ENCODE measurements at regions not wholly inside any gene's neighbourhood (a gene's known extent, or its start where the extent isn't known, plus 50 kb on each side); places are given as distances from the start of the nearest gene placed in this dataset.

GRCh38 chr7:85475476-85475875 lies 288.6 kb upstream of the SEMA3D start:
- no peak for DNase-seq

- no peak for DNase-seq
Observed at GRCh38 chr7:85475071-85475470, 288.2 kb upstream of the SEMA3D start.

- no peak for DNase-seq
Observed at GRCh38 chr7:85474234-85474633, 287.4 kb upstream of the SEMA3D start.

GRCh38 chr7:85471740-85472139 lies 284.9 kb upstream of the SEMA3D start:
- DNase-seq, result no peak

- no peak for DNase-seq
Observed at GRCh38 chr7:85471307-85471706, 284.5 kb upstream of the SEMA3D start.

GRCh38 chr7:85469446-85470010 lies 282.7 kb upstream of the SEMA3D start:
- DNase-seq, result no peak

- DNase-seq, result no peak
Observed at GRCh38 chr7:85464042-85464651, 277.3 kb upstream of the SEMA3D start.

GRCh38 chr7:85462671-85463070 lies 275.8 kb upstream of the SEMA3D start:
- no peak for DNase-seq

GRCh38 chr7:85457911-85458310 lies 271.1 kb upstream of the SEMA3D start:
- DNase-seq, result no peak

GRCh38 chr7:85456254-85456653 lies 269.4 kb upstream of the SEMA3D start:
- no peak for DNase-seq

- no peak for DNase-seq
Observed at GRCh38 chr7:85454904-85455303, 268.0 kb upstream of the SEMA3D start.

GRCh38 chr7:85452674-85453073 lies 265.8 kb upstream of the SEMA3D start:
- DNase-seq, result no peak

- DNase-seq, result no peak
Observed at GRCh38 chr7:85449478-85449877, 262.6 kb upstream of the SEMA3D start.

- DNase-seq, result no peak
Observed at GRCh38 chr7:85447004-85447403, 260.1 kb upstream of the SEMA3D start.

GRCh38 chr7:85426487-85426960 lies 239.7 kb upstream of the SEMA3D start:
- no peak for DNase-seq

GRCh38 chr7:85424298-85424697 lies 237.4 kb upstream of the SEMA3D start:
- no peak for DNase-seq

- DNase-seq, result no peak
Observed at GRCh38 chr7:85423209-85423895, 236.5 kb upstream of the SEMA3D start.

- no peak for DNase-seq
Observed at GRCh38 chr7:85415743-85416142, 228.9 kb upstream of the SEMA3D start.

GRCh38 chr7:85413718-85414117 lies 226.9 kb upstream of the SEMA3D start:
- DNase-seq, result no peak

- DNase-seq, result no peak
Observed at GRCh38 chr7:85412912-85413311, 226.1 kb upstream of the SEMA3D start.

GRCh38 chr7:85407391-85407790 lies 220.5 kb upstream of the SEMA3D start:
- no peak for DNase-seq

GRCh38 chr7:85405016-85405902 lies 218.4 kb upstream of the SEMA3D start:
- no peak for DNase-seq

GRCh38 chr7:85396676-85397075 lies 209.8 kb upstream of the SEMA3D start:
- DNase-seq, result no peak
